ENCODE measurements at regions not wholly inside any gene's neighbourhood (a gene's known extent, or its start where the extent isn't known, plus 50 kb on each side); places are given as distances from the start of the nearest gene placed in this dataset.

- TF ChIP-seq EZH2phosphoT487 (IDR thresholded peaks at IDR 0.05; ENCODE audit: borderline replicate concordance, low read length): no peak
- TF ChIP-seq, protein P1, sequence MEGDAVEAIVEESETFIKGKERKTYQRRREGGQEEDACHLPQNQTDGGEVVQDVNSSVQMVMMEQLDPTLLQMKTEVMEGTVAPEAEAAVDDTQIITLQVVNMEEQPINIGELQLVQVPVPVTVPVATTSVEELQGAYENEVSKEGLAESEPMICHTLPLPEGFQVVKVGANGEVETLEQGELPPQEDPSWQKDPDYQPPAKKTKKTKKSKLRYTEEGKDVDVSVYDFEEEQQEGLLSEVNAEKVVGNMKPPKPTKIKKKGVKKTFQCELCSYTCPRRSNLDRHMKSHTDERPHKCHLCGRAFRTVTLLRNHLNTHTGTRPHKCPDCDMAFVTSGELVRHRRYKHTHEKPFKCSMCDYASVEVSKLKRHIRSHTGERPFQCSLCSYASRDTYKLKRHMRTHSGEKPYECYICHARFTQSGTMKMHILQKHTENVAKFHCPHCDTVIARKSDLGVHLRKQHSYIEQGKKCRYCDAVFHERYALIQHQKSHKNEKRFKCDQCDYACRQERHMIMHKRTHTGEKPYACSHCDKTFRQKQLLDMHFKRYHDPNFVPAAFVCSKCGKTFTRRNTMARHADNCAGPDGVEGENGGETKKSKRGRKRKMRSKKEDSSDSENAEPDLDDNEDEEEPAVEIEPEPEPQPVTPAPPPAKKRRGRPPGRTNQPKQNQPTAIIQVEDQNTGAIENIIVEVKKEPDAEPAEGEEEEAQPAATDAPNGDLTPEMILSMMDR (IDR thresholded peaks at IDR 0.05; ENCODE audit: low read depth, low read length, poor library complexity, severe bottlenecking): no peak
- Histone ChIP-seq H3K27ac (ENCODE audit: low read depth, low read length) (no peak overlapping the region), H3K4me2 (ENCODE audit: low read length) (no peak overlapping the region), H3K9me2 (replicated peaks; ENCODE audit: control insufficient read depth, low read length) (no peaks in the 10 kb centered on the region), H3F3A (ENCODE audit: control insufficient read depth, insufficient read depth) (no peaks in the 10 kb centered on the region), H3K4me1 (ENCODE audit: control insufficient read depth, low read length) (no peaks in the 10 kb centered on the region), H4K20me1 (ENCODE audit: control insufficient read depth, insufficient read depth, low read depth, low read length) (no peaks in the 10 kb centered on the region), H3K9me3 (ENCODE audit: control insufficient read depth, insufficient read depth, low read length) (no peaks in the 10 kb centered on the region), H3K79me2 (ENCODE audit: control insufficient read depth, low read length) (no peaks in the 10 kb centered on the region), H3K27me3 (ENCODE audit: control insufficient read depth, low read length) (no peaks in the 10 kb centered on the region), H3K36me3 (ENCODE audit: control insufficient read depth, low read length) (no peaks in the 10 kb centered on the region), H3K4me3 (ENCODE audit: low read length) (no peak overlapping the region)
Observed at GRCh38 chr2:116319935-116320334, 1494.6 kb upstream of the DDX18 start.

- TF ChIP-seq, protein P1 (IDR thresholded peaks at IDR 0.05; ENCODE audit: low read depth, low read length, poor library complexity, severe bottlenecking): no peak
- no peak for TF ChIP-seq EZH2phosphoT487 (IDR thresholded peaks at IDR 0.05; ENCODE audit: borderline replicate concordance, low read length)
- no peaks in the 10 kb centered on the region for H3K4me1 ChIP-seq (ENCODE audit: control insufficient read depth, low read length)
Observed at GRCh38 chr2:116329280-116329679, 1485.2 kb upstream of the DDX18 start.

DNA sequence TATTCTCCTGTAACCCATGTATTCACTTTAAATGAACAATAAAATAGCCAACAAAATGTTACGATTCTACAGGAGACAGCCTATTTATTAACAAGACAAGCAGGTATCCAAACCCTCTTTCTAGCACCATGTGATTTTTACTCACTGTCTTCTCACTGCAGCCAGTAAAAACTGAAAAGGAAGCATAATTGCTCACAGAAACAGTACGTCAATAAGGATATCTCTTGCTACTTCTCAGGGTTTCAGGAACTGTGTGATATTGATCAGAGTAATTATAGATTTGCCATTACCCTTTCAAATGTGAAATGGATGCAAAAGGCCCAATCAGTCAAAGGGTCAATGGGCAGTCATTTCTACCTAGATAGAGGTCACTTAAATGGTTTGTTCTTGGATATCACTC is 1473.8 kb upstream of the DDX18 start:
- H4K20me1 ChIP-seq (ENCODE audit: control insufficient read depth, insufficient read depth, low read depth, low read length): no peaks in the 10 kb centered on the region

More at GRCh38 chr2:116329280-116329679, 1485.2 kb upstream of the DDX18 start:
- no peak overlapping the region for H3K4me3 ChIP-seq (ENCODE audit: low read length)
- H3F3A ChIP-seq (ENCODE audit: control insufficient read depth, insufficient read depth): no peaks in the 10 kb centered on the region
- H3K36me3 ChIP-seq (ENCODE audit: control insufficient read depth, low read length): no peaks in the 10 kb centered on the region
- H3K9me3 ChIP-seq (ENCODE audit: control insufficient read depth, insufficient read depth, low read length): no peaks in the 10 kb centered on the region
- H3K9me2 ChIP-seq (replicated peaks; ENCODE audit: control insufficient read depth, low read length): no peaks in the 10 kb centered on the region
- no peak overlapping the region for H3K4me2 ChIP-seq (ENCODE audit: low read length)
- H4K20me1 ChIP-seq (ENCODE audit: control insufficient read depth, insufficient read depth, low read depth, low read length): no peaks in the 10 kb centered on the region
- H3K27me3 ChIP-seq (ENCODE audit: control insufficient read depth, low read length): no peaks in the 10 kb centered on the region
- H3K79me2 ChIP-seq (ENCODE audit: control insufficient read depth, low read length): no peaks in the 10 kb centered on the region
- no peak overlapping the region for H3K27ac ChIP-seq (ENCODE audit: low read depth, low read length)

More for the DNA sequence above, 1473.8 kb upstream of the DDX18 start:
- Histone ChIP-seq H3K27ac (ENCODE audit: low read depth, low read length) (no peak overlapping the region), H3K4me2 (ENCODE audit: low read length) (no peak overlapping the region), H3F3A (ENCODE audit: control insufficient read depth, insufficient read depth) (no peaks in the 10 kb centered on the region), H3K4me1 (ENCODE audit: control insufficient read depth, low read length) (no peaks in the 10 kb centered on the region), H3K4me3 (ENCODE audit: low read length) (no peak overlapping the region), H3K36me3 (ENCODE audit: control insufficient read depth, low read length) (no peaks in the 10 kb centered on the region), H3K9me2 (replicated peaks; ENCODE audit: control insufficient read depth, low read length) (no peaks in the 10 kb centered on the region), H3K9me3 (ENCODE audit: control insufficient read depth, insufficient read depth, low read length) (no peaks in the 10 kb centered on the region), H3K79me2 (ENCODE audit: control insufficient read depth, low read length) (no peaks in the 10 kb centered on the region), H3K27me3 (ENCODE audit: control insufficient read depth, low read length) (no peaks in the 10 kb centered on the region)
- TF ChIP-seq EZH2phosphoT487 (IDR thresholded peaks at IDR 0.05; ENCODE audit: borderline replicate concordance, low read length): no peak
- TF ChIP-seq, protein P1 (IDR thresholded peaks at IDR 0.05; ENCODE audit: low read depth, low read length, poor library complexity, severe bottlenecking): no peak
